Epithelial cell of prostate (primary cell): ENCODE measurements at regions not wholly inside any gene's neighbourhood (a gene's known extent, or its start where the extent isn't known, plus 50 kb on each side); places are given as distances from the start of the nearest gene placed in this dataset.

Source experiments
- DNase-seq: peaks from one replicate; pipeline ENCODE4 v3.0.0-alpha.2; 2011; ENCODE audit warnings: low read depth, low spot score
- H3K27ac ChIP-seq: fragments of 450-650 bp; 2 replicates; pipeline ENCODE4 v1.5.1; 2017; ENCODE audit warnings: mild to moderate bottlenecking

DNA sequence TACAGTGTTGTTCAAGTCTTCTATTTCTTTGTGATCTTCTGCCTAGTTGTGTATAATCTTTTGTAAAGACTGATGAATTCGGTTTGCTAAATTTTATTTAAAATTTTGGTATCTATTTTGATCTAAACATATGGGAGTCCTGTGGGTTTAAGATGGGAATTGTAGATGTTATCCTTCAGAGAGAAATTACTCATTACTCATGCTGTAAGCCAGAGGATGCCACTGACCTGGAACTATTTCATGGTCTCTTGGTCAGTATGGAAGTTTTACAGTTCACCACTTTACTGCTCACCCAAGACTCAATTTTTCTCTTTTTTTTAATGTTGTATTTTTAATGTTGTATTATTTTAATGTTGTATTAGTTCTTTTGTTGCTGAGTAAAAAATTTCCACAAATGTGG is 138.6 kb upstream of the B3GALT2 start:
- no peak for DNase-seq

DNA sequence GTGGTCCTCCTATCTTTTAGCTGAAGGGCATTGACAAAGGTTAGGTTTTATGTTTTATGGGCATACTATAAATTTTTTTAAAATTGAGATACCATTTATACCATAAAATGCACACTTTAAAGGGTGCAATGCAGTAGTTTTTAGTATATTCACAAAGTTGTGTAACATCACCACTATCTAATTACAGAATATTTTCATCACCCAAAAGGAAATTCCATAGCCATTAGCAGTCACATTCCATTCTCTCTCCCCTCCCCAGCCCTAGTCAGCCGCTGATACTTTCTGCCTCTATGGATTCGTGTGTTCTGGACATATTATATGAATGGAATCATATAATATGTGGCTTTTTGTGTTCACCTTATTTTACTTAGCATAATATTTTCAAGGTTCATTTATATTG is 135.8 kb upstream of the B3GALT2 start:
- H3K27ac ChIP-seq = peak overlapping the region; percentile 91
- DNase-seq = no peak

More for the DNA sequence above, 138.6 kb upstream of the B3GALT2 start:
- H3K27ac ChIP-seq = peak overlapping the region; percentile 19

DNA sequence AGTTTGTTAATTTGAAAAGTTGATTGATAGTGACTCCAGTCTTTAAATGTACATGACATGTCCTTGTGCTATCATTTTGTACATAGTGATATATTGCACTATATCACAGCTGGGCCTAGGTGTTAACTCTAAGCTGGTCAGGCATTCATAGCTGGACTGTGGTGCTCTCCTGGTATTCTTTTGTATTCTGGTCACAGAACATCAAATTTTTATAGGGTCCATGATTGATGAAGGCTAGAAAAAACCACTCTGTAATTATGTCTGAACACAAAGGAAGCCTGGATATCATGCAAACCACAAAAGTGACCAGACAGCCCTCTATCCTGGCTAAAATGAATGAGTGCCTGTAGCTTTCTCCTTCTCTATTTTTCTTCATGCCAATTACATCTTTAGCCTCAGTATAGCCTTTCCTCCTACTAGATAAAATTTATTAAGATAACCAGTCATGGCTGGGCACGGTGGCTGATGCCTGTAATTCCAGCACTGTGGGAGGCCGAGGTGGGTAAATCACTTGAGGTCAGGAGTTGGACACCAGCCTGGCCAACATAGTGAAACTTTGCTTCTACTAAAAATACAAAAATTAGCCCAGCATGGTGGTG is 134.9 kb upstream of the B3GALT2 start:
- no peak for DNase-seq

DNA sequence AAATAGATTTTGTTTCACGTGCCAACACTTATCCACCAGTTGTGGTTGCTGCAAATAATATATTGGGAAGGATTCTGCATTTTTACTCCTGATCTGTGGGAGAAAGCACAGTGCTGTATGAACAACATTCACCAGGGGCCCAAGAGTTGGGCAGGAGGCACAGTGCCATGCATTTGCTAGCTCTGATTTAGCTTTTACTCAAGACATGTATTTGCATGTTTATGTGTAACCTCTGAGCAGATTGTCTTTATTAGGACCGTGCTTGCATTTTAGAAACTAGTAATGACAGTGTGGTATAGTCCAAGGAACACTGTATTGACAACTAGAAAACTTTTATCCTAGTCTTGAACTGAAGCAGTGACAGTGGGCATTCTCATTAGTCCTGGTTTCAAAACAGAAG is 133.9 kb upstream of the B3GALT2 start:
- DNase-seq = peak; percentile 2
- peak overlapping the region; percentile 91 for H3K27ac ChIP-seq

More for the DNA sequence above, 134.9 kb upstream of the B3GALT2 start:
- peak overlapping the region; percentile 91 for H3K27ac ChIP-seq

DNA sequence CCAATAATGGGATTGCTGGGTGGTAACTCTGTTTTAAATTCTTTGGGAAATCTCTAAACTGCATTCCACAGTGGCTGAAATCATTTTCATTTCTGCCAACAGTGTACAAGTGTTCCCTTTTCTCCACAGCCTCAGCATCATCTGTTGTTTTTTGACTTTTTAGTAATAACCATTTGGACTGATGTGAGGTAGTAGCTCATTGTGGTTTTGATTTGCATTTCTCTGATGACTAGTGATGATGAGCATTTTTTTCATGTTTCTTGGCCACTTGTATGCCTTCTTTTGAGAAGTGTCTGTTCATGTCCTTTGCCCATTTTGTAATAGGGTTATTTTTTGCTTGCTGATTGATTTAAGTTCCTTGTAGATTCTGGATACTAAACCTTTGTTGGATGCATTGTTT is 131.9 kb upstream of the B3GALT2 start:
- H3K27ac ChIP-seq = no peak overlapping the region
- DNase-seq = no peak

DNA sequence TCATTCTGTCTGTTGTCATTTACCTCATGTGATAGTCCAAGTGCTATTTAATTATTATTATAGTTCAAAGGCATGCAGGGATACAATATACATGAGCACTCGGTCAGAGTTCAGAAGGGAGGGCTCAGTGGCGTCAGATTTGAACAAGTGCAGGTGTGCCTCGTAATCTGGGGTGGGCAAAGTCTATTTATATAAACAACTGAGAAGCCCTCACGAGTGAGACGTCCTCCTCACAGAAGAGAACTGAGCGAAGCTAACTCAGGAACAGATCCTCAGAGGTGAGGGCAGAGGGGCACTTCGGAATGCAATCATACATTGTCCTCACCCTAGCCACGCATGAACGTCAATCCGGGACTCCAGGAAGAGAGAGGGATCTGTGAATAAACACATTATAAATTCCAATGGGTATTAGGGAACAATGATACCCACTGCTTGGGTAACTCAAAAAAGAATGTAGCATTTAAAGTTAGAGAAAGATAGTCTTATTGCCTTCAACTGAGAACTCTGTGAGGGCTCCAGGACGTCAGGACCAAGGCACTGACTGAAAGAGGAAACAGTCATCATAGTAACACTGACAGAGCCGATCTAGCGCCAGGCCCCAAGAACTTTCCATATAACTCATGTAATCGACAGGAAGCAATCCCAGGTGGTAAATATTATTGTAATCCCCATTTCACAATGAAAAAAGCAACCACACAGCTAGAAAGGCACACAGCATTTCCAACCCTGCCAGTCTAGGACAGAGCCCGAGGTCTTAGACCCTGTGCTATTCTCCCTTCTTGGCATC is 127.1 kb upstream of the B3GALT2 start:
- H3K27ac ChIP-seq = no peak overlapping the region
- no peak for DNase-seq

DNA sequence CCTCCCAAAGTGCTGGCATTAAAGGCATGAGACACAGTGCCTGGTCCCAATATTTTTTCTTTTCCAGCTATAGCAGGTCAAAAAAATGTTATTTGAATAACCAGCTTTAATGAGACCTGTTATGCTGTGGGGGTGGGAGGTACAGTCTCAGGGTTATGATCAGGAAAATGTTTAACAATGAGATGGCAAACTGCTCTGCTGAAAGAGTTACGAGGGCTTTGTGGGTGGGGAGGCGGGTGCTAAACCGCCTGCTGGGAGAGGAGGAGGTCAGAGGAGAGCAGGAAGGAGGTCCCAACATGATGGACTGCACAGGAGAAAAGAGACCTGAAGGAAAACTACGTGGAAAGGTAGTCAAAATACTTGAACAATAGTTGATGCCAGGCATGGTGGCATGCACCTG is 126.0 kb upstream of the B3GALT2 start:
- no peak overlapping the region for H3K27ac ChIP-seq
- DNase-seq = no peak

DNA sequence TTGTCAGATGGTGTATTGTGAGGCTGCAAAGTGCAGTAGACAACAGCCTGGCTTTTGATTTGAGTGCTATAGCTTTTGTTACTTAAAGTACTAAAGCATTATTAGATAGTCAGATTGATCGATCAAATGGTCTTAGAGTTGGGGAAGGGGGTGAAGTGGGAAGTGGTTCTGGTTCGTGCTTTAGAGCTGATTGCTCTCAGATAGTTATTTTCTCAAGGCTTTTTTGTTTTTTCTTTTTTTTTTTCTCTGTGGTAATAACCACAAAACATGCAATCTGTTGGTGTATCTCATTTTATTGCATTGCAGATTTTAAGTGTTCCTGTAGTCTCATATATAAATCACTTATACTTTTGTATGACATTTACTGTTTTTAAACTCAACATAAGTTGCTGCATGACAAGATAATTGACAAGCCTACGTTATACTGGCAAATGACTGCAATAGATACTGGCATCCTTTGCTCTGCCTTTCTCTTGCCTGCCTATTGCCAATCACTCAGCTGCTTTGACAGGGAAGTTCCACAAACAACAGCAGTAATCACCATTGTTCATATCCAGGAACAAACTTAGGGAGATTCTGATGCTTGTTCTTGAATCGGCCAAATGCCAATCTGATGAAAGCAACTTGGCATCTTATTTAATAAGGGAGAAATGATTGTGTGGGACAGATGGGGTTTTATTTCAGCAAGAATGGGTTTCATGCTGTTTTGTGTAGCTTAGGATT is 125.0 kb upstream of the B3GALT2 start:
- H3K27ac ChIP-seq = no peak overlapping the region
- no peak for DNase-seq

DNA sequence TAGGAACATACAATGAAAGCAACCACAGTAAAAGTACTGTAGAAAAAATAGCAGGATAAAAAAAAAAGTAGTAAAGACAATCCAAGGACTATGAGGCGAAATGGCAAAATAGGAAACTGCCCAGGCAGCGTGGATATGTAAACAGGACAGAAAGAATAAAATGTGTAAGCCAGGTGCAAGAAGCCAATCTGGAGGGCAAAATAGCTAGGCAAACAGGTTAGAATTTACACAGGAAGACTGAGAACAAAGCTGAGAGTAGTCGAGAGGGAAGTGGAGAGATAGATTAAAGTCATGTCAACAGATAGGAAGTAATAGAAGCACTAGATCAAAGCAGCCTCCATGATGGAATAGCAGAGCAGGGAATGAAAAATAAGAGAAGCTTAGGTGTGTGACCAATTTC is 124.2 kb upstream of the B3GALT2 start:
- no peak overlapping the region for H3K27ac ChIP-seq
- DNase-seq = no peak

DNA sequence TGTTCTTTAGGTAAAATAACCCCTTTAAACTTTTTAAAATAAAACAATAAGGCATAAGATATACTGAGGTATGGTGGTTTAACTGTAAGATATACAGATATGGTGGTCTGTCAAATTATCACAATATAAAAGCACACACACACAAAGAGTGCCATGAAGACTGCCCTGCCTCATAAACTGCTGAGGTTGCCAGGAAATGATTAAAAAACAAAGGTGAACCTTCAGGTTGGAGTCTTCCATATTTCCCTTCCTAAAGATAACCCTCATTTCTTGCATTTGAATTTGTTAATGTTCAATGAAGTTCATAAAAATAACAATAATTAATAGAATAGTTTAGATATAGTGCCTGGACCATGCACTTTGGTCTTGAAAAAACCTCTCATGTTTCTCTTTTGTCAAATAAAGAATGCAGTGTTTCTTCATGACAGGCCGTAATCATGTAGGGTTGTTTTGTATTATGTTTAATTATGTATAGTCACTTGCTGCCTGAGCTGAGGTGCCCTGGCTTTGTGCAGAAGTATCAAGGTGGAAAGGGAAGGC is 123.6 kb upstream of the B3GALT2 start:
- no peak for DNase-seq
- H3K27ac ChIP-seq = no peak overlapping the region

DNA sequence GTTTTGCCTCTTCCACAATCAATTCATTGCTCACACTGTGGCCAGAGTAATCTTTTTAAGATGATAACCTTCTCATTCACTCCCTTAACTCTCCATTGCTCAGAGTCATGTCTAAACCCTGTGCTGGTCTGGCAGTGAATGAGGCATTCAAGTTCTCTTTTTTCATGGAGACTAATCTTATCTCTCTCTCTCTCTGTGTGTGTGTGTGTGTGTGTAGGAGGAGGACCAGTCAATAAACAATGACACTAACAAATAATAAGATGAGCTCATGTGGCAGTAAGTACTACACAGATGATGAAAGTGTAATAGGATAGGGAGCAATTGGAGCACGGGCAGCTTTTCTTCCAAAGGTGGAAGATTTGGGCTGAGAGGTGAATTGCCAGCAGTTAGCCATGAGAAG is 122.0 kb upstream of the B3GALT2 start:
- H3K27ac ChIP-seq = no peak overlapping the region
- DNase-seq = no peak

DNA sequence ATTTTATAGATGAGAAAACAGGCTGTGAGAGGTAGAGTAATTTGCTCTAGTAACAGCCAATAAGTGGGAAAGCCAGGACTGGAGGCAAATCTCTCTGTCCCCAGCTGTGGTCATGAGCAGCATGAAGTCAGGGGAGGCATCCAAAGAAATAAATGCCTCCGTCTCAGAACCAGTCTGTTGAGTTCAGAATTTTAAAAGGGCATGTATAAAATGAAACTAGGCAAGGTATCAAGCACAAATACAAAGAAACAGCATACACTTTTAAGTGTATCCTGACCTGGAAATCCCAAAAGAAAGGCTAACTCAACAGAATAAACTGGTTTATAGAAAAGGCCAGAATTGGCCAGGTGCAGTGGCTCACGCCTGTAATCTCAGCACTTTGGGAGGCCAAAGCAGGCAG is 120.0 kb upstream of the B3GALT2 start:
- no peak overlapping the region for H3K27ac ChIP-seq

More for the DNA sequence above, 120.0 kb upstream of the B3GALT2 start:
- DNase-seq = no peak
